ENCODE measurements at regions not wholly inside any gene's neighbourhood (a gene's known extent, or its start where the extent isn't known, plus 50 kb on each side); places are given as distances from the start of the nearest gene placed in this dataset.

GRCh38 chr19:30854661-30855060 is 482.5 kb downstream of the ZNF536 start:
- TF ChIP-seq RAD21 (conservative IDR thresholded peaks at IDR 0.05 in 1 of 2, IDR thresholded peaks at IDR 0.05 in 1 of 2) = no peak
- no peak for TF ChIP-seq RNF2 (IDR thresholded peaks at IDR 0.05; ENCODE audit: borderline replicate concordance, low read depth)
- no peak for TF ChIP-seq CEBPB (IDR thresholded peaks at IDR 0.05)
- no peak for TF ChIP-seq CTCF (IDR thresholded peaks at IDR 0.05)
- TF ChIP-seq NFE2L2 (conservative IDR thresholded peaks at IDR 0.05; ENCODE audit: low read length) = no peak
- TF ChIP-seq JUN (IDR thresholded peaks at IDR 0.05) = no peak
- TF ChIP-seq HMGXB4 (CRISPR knock-in tag; IDR thresholded peaks at IDR 0.05; ENCODE audit: borderline replicate concordance) = no peak
